Esophagus squamous epithelium (tissue), 4 donors: ENCODE measurements at regions not wholly inside any gene's neighbourhood (a gene's known extent, or its start where the extent isn't known, plus 50 kb on each side); places are given as distances from the start of the nearest gene placed in this dataset.

Experiments
- POLR2A ChIP-seq, 4 donors: fragments of 450-650 bp; IDR thresholded peaks; one replicate each; pipeline ENCODE4 v1.6.1; 2017; ENCODE audit warnings: antibody characterized with exemption in 4 of 4, mild to moderate bottlenecking in 4 of 4, moderate library complexity in 3 of 4
- TF ChIP-seq, protein P1 (sequence below), 6 experiments: fragments of 450-650 bp in 4 of 6; fragments of 200-600 bp in 2 of 6; sonication (generic) in 2 of 6; IDR thresholded peaks; one replicate each; pipeline ENCODE4 v1.5.1; 2016 to 2019; ENCODE audit warnings: antibody characterized with exemption in 6 of 6, mild to moderate bottlenecking in 4 of 6, moderate library complexity in 4 of 6

DNA sequence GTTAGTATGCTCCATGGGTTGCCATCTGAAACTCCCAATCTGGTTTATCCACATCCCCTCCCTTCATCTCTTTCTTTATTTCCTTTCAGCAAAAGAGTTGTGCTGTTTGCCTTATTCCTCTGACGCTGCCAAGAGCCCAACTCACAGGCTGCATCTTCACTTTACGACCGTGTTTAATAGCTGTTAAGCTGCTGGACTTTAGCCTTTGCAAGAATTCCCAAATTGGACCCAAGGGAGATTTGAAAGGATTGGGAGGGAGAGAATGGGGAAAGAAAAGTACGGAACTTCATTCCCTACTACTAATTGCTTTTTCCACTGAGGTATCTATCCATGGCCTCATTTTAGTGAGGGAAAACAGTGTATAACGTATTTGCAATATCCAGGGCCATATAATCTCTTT lies 263.4 kb upstream of the MEIS1 start:
- TF ChIP-seq, protein P1, sequence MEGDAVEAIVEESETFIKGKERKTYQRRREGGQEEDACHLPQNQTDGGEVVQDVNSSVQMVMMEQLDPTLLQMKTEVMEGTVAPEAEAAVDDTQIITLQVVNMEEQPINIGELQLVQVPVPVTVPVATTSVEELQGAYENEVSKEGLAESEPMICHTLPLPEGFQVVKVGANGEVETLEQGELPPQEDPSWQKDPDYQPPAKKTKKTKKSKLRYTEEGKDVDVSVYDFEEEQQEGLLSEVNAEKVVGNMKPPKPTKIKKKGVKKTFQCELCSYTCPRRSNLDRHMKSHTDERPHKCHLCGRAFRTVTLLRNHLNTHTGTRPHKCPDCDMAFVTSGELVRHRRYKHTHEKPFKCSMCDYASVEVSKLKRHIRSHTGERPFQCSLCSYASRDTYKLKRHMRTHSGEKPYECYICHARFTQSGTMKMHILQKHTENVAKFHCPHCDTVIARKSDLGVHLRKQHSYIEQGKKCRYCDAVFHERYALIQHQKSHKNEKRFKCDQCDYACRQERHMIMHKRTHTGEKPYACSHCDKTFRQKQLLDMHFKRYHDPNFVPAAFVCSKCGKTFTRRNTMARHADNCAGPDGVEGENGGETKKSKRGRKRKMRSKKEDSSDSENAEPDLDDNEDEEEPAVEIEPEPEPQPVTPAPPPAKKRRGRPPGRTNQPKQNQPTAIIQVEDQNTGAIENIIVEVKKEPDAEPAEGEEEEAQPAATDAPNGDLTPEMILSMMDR (IDR thresholded peaks at IDR 0.05), result no peak
- no peak for TF ChIP-seq POLR2A (IDR thresholded peaks at IDR 0.05)
